HG02571 (cell line): ENCODE measurements at regions not wholly inside any gene's neighbourhood (a gene's known extent, or its start where the extent isn't known, plus 50 kb on each side); places are given as distances from the start of the nearest gene placed in this dataset.
"Not testable (repeated sequence)": the region's sequence is repeated elsewhere in the genome, so short reads cannot be mapped to it uniquely, and the experiment has no call there.

Experiments used
- ATAC-seq: cut with Tn5 transposase; IDR thresholded peaks from one replicate; pipeline ENCODE4 v1.9.1; 2021; ENCODE audit warnings: mild to moderate bottlenecking, moderate library complexity; ENCODE audit not compliant: unreplicated experiment

DNA sequence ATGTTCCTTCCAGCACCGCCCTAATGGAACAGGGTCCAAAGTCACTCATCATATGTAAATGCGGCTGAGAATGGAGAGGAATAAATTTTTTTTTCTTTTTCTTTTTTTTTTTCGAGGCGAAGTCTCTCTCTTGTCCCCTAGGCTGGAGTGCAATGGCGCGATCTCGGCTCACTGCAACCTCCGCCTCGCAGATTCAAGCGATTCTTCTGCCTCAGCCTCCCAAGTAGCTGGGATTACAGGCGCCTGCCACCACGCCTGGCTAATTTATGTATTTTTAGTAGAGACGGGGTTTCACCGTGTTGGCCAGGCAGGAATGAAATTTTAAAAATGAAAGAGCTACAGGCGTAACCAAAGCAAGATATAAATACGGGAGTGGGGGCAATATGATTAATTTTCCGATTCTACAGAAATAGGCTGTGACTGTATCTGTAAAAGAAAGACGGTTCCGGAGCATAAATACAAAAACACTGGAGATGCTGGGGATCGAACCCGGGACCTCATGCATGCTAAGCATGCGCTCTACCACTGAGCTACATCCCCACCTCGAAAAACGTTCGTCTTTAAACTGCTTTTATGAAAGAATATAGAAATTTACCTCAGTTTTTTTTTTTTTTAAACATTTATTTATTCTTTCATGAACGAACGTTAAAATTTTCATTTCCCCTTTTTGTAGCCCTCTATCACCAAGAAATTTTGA is 132.2 kb downstream of the GPX5 start:
- no peak for ATAC-seq

DNA sequence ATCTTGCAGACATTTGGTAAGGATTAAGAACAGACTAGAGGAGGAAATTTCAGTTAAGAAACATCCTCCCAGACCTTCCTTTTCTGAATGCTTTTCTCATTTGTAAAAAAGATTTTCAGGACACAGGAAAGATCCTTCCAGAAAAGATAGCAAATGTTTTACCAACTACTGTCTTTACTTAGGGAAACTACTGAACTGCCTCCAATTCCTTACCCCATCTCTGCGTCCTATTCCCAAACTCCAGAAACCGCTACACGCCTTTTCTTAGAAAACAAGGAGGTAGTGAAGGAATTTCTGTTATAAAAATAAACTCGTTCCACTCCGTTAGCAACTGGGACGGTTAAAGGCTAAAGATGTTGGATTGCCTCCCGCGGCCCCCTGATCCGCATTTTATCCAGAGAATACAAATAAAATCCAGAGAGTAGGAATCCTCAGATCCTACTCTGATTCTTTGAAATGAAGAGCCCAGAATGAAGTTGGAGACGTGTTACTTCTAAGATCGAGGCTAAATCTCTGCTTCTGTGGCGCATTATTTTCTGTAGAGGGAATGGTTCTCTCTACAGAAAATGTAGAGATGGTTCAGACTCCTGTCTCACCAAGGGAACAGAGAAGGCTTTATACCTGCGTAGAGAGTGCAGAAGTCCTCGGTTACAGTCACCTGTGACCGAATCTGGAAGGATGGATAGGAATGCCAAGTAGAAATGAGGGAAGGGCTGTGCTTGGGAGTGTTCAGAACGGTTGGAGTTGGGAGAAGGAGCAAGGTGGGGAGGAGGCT is 133.0 kb downstream of the GPX5 start:
- no peak for ATAC-seq

DNA sequence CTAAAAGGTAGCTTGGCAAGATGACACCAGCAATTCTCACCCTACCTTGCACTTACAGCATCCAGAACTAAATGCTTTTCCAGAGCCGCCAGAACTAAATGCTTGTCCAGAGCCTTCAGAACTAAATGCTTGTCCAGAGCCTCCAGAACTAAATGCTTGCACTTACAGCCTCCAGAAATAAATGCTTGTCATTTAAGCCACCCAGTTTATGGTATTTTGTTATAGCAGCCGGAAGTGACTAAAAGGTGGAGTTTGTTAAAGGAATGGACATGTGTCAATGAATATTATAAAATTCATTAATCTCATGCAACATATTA is 133.5 kb downstream of the GPX5 start:
- no peak for ATAC-seq

DNA sequence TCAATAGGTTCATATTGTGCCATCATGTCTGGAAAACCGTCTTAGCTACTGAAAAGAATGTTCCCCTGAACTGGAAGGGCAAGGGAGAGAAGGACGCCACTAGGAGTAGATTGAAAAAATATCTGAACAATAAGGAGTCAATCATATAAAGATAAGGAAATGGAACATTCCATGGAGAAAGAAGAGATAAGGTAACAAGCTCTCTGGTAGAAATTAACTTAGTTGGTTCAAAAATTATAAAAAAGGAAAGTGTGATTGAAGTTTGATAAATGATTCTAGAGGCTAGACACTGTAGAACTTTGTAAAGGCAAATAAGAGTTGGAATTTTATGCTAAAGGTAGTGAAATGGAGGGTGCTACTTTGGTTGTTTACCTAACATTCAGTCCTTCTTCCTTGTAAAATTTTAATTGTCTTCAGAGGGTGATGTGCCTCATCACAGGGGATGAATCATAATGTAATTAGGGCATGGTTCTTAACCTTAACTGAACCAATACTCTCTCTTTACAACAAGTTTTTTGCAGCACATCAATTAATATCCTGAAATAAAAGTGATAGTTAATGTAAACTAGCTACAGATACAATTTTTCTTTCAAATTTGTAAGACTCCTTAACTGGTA is 135.5 kb downstream of the GPX5 start:
- ATAC-seq, result no peak

DNA sequence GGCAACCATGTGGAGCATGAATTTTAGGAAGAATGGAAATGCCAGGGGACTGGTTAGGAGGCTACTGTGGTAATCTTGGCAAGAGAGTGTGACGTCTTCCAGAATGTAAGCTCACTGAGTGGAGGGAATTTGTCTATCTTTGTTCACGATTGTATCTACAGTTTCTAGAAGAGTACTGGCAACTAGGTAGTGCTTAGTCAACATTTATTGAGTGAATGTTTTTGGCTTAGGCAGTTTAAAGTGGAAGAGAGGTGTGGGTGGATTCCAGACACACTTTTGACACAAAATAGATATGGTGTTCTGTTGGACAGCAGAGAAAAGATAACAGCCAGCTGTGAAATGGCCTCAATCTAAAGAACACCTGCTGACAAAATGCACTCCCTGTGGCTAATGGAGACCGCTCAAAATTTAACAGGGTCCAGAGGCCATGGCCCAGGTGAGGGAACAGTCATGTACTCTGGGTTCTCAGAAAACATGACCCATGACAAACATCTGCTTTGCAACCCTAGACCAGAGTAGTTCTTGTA is 139.3 kb downstream of the GPX5 start:
- no peak for ATAC-seq

DNA sequence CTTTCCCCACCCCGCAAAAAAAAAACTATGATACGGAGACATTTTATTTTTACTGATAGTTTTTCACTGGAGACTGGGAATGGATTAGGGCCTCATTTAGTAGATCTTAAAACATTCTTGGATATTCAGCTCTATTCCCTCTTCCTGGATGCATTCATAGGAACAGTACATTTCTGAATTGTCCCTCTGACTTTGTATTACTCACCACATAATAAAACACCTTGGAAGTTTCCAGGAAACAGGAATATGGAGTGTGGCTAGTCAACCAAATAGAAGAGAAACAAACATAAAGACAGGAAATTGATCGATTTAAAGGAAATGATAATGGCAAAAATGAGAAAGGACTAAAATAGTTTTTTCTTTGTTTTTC is 147.7 kb downstream of the GPX5 start:
- ATAC-seq, result no peak

DNA sequence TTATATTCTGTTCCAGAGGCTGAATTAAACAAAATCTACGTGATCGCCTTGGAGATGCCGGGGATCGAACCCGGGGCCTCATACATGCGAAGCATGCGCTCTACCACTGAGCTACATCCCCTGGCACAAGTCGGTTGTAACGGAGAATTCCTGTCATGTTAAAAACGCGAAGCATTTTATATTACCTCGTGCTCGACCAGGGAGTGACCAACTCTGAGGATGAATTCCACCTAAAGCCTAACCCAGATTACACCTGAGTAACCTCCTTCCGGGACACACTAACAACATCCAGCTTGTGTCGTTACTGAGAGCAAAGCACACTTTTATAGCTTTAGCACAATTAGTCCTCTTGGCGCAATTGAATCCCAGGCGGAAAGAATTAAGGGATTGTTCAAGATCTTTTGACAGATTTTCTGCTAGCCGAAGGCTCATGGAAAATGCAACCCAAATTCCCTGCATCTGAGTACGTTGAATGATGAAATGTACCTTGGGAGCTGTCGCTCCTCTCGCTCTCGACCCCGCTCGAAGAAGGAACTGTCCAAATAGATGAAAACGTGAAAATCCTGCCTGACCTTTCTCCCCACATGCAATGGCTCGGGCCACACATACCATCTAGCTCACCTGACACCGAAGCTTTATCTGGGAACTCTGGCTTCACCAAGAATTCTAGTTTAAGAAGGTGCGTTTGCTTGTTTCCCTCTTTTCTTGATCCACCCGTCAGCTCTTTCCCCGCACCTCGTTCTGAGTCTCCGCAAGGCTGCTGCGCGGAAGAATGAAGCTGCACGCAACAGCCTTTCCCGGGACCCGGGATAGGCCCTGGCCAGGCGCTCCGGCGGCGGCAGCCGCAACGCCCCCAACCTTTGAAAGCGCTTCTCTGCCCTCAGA is 148.3 kb downstream of the GPX5 start:
- ATAC-seq, result no peak

DNA sequence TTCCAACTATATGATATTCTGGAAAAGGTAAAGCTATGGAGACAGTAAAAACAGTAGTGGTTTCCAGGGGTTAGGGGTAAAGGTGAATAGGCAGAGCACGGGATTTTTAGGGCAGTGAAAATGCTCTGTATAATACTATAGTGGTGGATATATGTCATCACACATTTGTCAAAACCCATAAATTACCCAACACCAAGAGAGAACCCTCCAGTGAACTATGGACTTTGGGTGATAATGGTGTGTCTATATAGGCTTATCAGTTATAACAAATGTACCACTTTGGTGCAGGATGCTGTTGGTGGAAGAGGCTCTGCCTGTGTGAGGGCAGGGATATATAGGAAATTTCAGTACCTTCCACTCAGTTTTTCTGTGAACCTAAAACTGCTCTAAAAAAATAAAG is 149.9 kb downstream of the GPX5 start:
- ATAC-seq, result no peak

DNA sequence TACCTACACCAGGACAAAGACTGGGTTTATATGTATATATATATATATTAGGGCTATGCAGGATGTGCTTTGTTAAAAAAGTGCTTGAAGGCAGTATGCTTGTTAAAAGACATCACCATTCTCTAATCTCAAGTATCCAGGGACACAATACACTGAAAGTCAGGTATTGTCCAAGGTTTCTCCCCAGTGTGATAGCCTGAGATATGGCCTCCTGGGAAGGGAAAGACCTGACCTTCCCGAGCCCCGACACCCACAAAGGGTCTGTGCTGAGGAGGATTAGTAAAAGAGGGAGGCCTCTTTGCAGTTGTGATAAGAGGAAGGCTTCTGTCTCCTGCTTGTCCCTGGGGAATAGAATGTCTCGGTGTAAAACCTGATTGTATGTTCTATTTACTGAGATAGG is 156.9 kb downstream of the GPX5 start:
- ATAC-seq, result no peak

DNA sequence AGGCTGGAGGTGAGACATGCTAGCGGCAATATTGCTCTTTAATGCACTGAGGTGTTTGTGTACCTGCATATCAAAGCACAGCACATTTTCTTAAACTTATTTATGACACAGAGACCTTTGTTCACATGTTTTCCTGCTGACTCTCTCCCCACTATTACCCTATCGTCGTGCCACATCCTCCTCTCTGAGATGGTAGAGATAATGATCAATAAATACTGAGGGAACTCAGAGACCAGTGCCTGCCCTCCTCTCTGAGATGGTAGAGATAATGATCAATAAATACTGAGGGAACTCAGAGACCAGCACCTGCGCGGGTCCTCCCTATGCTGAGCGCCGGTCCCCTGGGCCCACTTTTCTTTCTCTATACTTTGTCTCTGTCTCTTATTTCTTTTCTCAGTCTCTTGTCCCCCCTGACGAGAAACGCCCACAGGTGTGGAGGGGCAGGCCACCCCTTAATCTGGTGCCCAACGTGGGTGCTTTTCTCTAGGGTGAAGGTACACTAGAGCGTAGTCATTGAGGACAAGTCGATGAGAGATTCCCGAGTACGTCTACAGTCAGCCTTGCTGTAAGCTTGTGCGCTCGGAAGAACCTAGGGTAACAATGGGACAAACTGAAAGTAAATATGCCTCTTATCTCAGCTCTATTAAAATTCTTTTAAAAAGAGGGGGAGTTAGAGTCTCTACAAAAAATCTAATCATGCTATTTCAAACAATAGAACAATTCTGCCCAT is 157.4 kb downstream of the GPX5 start:
- ATAC-seq, result not testable (repeated sequence)

DNA sequence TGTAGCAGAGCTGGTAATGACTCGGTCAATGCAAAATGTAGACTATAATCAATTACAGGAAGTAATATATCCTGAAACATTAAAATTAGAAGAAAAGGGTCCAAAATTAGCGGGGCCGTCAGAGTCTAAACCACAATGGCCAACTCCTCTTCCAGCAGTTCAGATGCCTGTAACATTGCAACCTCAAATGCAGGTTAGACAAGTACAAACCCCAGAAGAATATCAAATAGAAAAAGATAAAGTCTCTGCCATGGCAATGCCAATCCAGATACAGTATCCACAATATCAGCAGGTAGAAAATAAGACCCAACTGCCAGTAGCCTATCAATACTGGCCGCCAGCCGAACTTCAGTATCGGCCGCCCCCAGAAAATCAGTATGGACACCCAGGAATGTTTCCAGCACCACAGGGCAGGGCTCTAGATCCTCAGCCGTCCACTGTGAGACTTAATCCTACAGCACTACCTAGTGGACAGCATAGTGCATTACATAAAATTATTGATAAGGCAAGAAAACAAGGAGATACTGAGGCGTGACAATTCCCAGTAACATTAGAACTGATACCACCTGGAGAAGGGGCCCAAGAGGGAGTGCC is 158.4 kb downstream of the GPX5 start:
- no peak for ATAC-seq

DNA sequence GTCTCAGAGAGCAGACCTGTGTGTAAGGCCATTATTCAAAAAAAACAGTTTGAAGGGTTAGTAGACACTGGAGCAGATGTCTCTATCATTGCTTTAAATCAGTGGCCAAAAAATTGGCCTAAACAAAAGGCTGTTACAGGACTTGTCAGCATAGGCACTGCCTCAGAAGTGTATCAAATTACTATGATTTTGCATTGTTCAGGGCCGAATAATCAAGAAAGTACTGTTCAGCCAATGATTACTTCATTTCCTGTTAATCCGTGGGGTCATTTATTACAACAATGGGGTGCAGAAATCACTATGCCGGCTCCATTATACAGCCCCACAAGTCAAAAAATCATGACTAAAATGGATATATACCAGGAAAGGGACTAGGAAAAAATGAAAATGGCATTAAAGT is 160.3 kb downstream of the GPX5 start:
- ATAC-seq, result not testable (repeated sequence)

DNA sequence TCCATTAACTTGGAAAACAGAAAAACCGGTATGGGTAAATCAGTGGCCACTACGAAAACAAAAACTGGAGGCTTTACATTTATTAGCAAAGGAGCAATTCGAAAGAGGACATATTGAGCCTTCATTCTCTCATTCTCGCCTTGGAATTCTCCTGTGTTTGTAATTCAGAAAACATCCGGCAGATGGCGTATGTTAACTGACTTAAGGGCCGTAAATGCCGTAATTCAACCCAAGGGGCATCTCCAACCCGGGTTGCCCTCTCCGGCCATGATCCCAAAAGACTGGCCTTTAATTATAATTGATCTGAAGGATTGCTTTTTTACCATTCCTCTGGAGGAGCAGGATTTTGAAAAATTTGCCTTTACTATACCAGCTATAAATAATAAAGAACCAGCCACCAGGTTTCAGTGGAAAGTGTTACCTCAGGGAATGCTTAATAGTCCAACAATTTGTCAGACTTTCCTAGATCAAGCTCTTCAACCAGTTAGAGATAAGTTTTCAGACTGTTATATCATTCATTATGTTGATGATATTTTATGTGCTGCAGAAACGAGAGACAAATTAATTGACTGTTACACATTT is 160.9 kb downstream of the GPX5 start:
- not testable (repeated sequence) for ATAC-seq

DNA sequence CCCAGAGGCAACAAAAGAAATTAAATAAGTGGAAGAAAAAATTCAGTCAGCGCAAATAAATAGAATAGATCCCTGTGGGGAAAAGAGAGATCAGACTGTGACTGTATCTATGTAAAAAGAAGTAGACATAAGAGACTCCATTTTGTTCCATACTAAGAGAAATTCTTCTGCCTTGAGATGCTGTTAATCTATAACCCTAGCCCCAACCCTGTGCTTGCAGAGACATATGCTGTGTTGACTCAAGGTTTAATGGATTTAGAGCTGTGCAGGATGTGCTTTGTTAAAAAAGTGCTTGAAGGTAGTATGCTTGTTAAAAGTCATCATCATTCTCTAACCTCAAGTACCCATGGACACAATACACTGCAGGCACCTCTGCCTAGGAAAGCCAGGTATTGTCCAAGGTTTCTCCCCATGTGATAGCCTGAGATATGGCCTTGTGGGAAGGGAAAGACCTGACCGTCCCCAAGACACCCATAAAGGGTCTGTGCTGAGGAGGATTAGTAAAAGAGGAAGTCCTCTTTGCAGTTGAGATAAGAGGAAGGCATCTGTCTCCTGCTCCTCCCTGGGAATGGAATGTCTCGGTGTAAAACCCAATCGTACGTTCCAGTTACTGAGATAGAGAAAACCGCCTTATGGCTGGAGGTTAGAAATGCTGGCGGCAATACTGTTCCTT is 161.8 kb downstream of the GPX5 start:
- not testable (repeated sequence) for ATAC-seq

DNA sequence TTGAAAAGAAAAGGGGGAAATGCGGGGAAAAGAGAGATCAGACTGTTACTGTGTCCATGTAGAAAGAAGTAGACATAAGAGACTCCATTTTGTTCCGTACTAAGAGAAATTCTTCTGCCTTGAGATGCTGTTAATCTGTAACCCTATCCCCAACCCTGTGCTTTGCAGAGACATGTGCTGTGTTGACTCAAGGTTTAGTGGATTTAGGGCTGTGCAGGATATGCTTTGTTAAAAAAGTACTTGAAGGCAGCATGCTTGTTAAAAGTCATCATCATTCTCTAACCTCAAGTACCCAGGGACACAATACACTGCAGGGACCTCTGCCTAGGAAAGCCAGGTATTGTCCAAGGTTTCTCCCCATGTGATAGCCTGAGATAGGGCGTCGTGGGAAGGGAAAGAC is 166.3 kb downstream of the GPX5 start:
- not testable (repeated sequence) for ATAC-seq

DNA sequence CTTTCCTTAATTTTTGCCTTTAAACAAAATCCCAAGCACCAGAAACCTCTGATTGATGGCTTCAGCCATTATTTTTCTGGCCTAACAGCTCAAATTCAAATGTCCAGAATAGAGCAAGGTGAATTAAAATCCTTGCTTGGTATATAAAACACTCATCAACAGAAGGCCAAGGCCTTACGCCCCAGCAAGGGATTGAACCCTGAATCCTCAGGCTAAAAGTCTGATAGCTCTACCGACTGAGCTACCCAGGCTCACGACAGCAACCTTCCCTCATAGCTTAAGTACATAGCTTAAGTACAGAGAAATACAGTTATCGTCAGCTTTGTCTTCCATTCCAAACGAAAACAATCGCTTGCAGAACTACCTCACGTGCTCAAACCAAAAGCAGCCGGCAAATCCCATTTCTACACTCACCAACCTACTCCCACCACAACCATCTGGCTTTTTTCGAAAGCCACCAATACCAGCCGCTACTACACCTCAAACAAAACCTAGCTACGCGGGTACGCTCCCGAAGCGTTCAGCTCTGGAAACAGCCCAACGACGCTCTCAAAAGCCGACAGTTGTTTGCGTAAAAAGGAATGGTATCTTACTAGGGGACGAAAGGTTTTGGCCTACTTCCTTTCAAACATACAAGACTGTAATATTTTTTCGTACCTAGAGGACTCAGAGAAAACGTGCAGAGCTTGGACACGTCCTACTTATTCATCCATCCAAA is 167.5 kb downstream of the GPX5 start:
- ATAC-seq, result no peak

DNA sequence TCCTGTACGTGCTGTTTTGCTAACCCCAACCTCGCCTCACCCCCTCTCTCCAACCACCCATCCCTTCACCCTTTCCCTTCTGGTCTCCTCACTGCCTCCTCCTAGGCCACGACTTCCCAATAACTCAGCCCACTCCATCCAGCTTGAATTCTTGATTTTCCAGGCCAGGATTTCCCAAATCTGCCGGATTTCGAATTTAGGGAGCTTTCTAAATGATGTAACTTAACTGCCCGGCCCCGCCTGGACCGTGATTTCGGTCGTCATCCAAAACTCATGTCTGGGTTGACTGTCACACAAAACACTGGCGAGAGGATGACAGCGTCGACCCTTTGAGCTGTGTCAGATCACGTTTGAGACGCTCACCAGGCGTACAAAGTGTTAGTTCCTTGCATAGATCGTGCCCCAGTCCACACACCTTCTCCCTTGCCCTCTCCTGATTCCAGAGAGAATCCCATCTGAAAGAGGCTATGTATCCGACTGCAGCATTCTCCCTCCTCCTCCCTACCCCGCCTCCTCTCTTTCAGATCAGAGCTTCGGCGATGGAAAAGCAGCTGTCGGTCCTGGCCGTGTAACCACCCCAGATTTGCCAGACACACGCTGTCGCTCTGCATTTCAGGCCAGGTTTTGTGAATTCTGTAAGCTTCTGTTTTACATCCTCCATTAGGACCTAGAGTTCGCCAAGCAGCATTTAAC is 168.2 kb downstream of the GPX5 start:
- ATAC-seq, result no peak

DNA sequence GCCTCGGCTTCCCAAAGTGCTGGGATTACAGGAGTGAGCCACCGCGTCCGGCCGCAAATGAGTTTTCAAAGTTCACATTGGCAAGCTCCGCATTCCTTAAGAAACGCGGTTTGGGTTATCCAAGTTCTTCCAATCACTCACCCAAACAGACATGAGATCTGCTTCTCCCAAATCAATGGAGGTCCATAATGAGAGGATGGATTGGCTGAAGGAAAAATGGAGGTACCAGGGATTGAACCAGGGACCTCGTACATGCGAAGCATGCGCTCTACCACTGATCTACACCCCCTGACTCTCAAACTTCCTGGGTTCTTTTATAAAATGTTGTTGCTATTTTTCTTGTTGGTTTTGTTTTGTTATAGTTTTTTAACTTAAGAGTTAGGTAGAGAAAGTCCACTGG is 170.0 kb downstream of the GPX5 start:
- ATAC-seq, result no peak
